Activated T-helper 1 cell treated with anti-CD3 and anti-CD28 coated beads, Interleukin-2, amount 50 U/mL, for 16 hours (primary cell): ENCODE measurements at regions not wholly inside any gene's neighbourhood (a gene's known extent, or its start where the extent isn't known, plus 50 kb on each side); places are given as distances from the start of the nearest gene placed in this dataset.
"Not testable (repeated sequence)": the region's sequence is repeated elsewhere in the genome, so short reads cannot be mapped to it uniquely, and the experiment has no call there.

Experiments used
- DNase-seq, 2 donors: peaks; one replicate each; pipeline ENCODE4 v3.0.0-alpha.2; 2020; ENCODE audit warnings: low read depth in 1 of 2, low spot score in 1 of 2

GRCh38 chr14:105911848-105912292 is 385.5 kb downstream of the TMEM121 start:
- not testable (repeated sequence) for DNase-seq

- no peak for DNase-seq
These were observed 386.3 kb downstream of the TMEM121 start for GRCh38 chr14:105912641-105913180.

GRCh38 chr14:105913221-105913620 is 386.8 kb downstream of the TMEM121 start:
- no peak for DNase-seq

GRCh38 chr14:105913861-105914260 is 387.5 kb downstream of the TMEM121 start:
- DNase-seq = no peak

GRCh38 chr14:105914281-105914680 is 387.9 kb downstream of the TMEM121 start:
- not testable (repeated sequence) for DNase-seq

- no peak for DNase-seq
These were observed 388.5 kb downstream of the TMEM121 start for GRCh38 chr14:105914738-105915385.

- DNase-seq = not testable (repeated sequence)
These were observed 389.2 kb downstream of the TMEM121 start for GRCh38 chr14:105915546-105915945.

GRCh38 chr14:105917136-105917932 is 391.0 kb downstream of the TMEM121 start:
- DNase-seq = not testable (repeated sequence)

- DNase-seq = no peak
These were observed 391.6 kb downstream of the TMEM121 start for GRCh38 chr14:105917933-105918436.

GRCh38 chr14:105918496-105919262 is 392.3 kb downstream of the TMEM121 start:
- no peak for DNase-seq

GRCh38 chr14:105919458-105920150 is 393.2 kb downstream of the TMEM121 start:
- no peak for DNase-seq

- DNase-seq = not testable (repeated sequence)
These were observed 393.8 kb downstream of the TMEM121 start for GRCh38 chr14:105920151-105920700.

- not testable (repeated sequence) for DNase-seq
These were observed 394.7 kb downstream of the TMEM121 start for GRCh38 chr14:105920803-105921755.

GRCh38 chr14:105921781-105922180 is 395.4 kb downstream of the TMEM121 start:
- not testable (repeated sequence) for DNase-seq

- DNase-seq = not testable (repeated sequence)
These were observed 397.3 kb downstream of the TMEM121 start for GRCh38 chr14:105923520-105924191.

GRCh38 chr14:105924951-105925591 is 398.7 kb downstream of the TMEM121 start:
- no peak for DNase-seq

GRCh38 chr14:105925615-105926372 is 399.4 kb downstream of the TMEM121 start:
- DNase-seq = no peak
